ENCODE measurements at regions not wholly inside any gene's neighbourhood (a gene's known extent, or its start where the extent isn't known, plus 50 kb on each side); places are given as distances from the start of the nearest gene placed in this dataset.
"Not testable (repeated sequence)": the region's sequence is repeated elsewhere in the genome, so short reads cannot be mapped to it uniquely, and the experiment has no call there.

DNA sequence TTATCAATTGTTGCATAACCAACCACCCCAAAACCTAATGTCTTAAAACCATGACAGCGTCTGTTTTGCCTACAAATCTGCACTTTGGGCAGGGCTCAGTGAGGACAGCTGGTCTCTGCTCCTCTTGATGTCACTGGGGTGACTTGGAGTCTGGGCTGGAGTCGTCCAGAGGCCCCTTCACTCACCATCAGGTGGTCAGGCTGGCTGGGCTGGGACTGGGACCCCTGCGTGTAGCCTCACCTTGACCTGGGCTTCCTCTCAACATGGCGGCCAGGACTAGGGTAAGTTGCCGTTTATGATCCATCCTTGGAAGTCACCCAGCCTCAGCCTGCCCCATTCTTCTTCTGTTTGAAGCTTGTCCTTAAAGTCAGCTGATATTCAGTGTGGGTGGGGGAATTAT lies 116.8 kb upstream of the NKX1-1 start:
- H3K27me3 ChIP-seq (ENCODE audit: insufficient read depth, low read length): no peaks in the 10 kb centered on the region
- no peak overlapping the region for H3K4me2 ChIP-seq (ENCODE audit: low read length)
- H3K27ac ChIP-seq (ENCODE audit: low read depth, low read length, poor library complexity, severe bottlenecking): no peak overlapping the region
- H3K79me2 ChIP-seq (ENCODE audit: insufficient read depth, low read length): no peaks in the 10 kb centered on the region
- TF ChIP-seq, protein P1, sequence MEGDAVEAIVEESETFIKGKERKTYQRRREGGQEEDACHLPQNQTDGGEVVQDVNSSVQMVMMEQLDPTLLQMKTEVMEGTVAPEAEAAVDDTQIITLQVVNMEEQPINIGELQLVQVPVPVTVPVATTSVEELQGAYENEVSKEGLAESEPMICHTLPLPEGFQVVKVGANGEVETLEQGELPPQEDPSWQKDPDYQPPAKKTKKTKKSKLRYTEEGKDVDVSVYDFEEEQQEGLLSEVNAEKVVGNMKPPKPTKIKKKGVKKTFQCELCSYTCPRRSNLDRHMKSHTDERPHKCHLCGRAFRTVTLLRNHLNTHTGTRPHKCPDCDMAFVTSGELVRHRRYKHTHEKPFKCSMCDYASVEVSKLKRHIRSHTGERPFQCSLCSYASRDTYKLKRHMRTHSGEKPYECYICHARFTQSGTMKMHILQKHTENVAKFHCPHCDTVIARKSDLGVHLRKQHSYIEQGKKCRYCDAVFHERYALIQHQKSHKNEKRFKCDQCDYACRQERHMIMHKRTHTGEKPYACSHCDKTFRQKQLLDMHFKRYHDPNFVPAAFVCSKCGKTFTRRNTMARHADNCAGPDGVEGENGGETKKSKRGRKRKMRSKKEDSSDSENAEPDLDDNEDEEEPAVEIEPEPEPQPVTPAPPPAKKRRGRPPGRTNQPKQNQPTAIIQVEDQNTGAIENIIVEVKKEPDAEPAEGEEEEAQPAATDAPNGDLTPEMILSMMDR (IDR thresholded peaks at IDR 0.05; ENCODE audit: low read length): no peak
- TF ChIP-seq EZH2 (IDR thresholded peaks at IDR 0.05; ENCODE audit: borderline replicate concordance, low read length): no peak
- H3K9ac ChIP-seq (ENCODE audit: low read length): no peak overlapping the region
- no peaks in the 10 kb centered on the region for H3K9me2 ChIP-seq (ENCODE audit: low read depth, low read length)
- no peaks in the 10 kb centered on the region for H3K4me1 ChIP-seq (ENCODE audit: insufficient read depth, low read length, severe bottlenecking)
- no peak overlapping the region for H3K4me3 ChIP-seq (ENCODE audit: low read depth, low read length, poor library complexity, severe bottlenecking)
- no peaks in the 10 kb centered on the region for H4K20me1 ChIP-seq (ENCODE audit: insufficient read depth, low read length)
- no peaks in the 10 kb centered on the region for H3K9me3 ChIP-seq (ENCODE audit: low read length)
- no peak overlapping the region for H2AFZ ChIP-seq (ENCODE audit: low read length)
- no peaks in the 10 kb centered on the region for H3K36me3 ChIP-seq (ENCODE audit: insufficient read depth, low read length)
- no peaks in the 10 kb centered on the region for H3F3A ChIP-seq (ENCODE audit: insufficient read depth, low read length)

DNA sequence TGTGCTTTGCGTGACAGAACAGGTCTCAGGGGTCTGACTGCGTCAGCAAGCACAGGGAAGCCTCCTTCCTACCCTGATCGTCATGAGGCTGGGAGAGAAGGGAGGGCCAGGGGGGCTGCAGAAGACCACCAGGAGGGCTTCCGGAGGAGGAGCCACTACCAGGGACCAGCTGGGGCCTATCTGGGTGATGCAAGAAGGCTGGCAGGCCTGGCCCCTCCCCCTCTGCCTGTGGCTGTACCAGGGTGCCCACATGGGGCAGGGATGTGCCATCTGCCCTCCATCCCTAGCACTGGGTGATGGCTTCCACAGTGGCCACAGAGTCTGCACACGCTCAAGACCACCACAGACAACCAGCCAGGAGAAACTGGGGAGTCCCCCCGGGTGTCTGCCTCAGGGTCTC lies 116.4 kb upstream of the NKX1-1 start:
- Histone ChIP-seq H3K9ac (ENCODE audit: low read length) (no peak overlapping the region), H3K9me3 (ENCODE audit: low read length) (no peaks in the 10 kb centered on the region), H2AFZ (ENCODE audit: low read length) (no peak overlapping the region), H3K9me2 (ENCODE audit: low read depth, low read length) (no peaks in the 10 kb centered on the region), H3K4me2 (ENCODE audit: low read length) (no peak overlapping the region), H3K27ac (ENCODE audit: low read depth, low read length, poor library complexity, severe bottlenecking) (no peak overlapping the region), H3K4me3 (ENCODE audit: low read depth, low read length, poor library complexity, severe bottlenecking) (no peak overlapping the region), H3F3A (ENCODE audit: insufficient read depth, low read length) (no peaks in the 10 kb centered on the region), H3K27me3 (ENCODE audit: insufficient read depth, low read length) (no peaks in the 10 kb centered on the region), H3K79me2 (ENCODE audit: insufficient read depth, low read length) (no peaks in the 10 kb centered on the region), H3K4me1 (ENCODE audit: insufficient read depth, low read length, severe bottlenecking) (no peaks in the 10 kb centered on the region), H3K36me3 (ENCODE audit: insufficient read depth, low read length) (no peaks in the 10 kb centered on the region), H4K20me1 (ENCODE audit: insufficient read depth, low read length) (no peaks in the 10 kb centered on the region)
- TF ChIP-seq, protein P1 (IDR thresholded peaks at IDR 0.05; ENCODE audit: low read length): no peak
- no peak for TF ChIP-seq EZH2 (IDR thresholded peaks at IDR 0.05; ENCODE audit: borderline replicate concordance, low read length)

GRCh38 chr4:1521821-1522361 lies 115.6 kb upstream of the NKX1-1 start:
- Histone ChIP-seq H3K4me1 (ENCODE audit: insufficient read depth, low read length, severe bottlenecking) (no peaks in the 10 kb centered on the region), H3K9ac (ENCODE audit: low read length) (no peak overlapping the region), H3K9me3 (ENCODE audit: low read length) (no peaks in the 10 kb centered on the region), H3K79me2 (ENCODE audit: insufficient read depth, low read length) (no peaks in the 10 kb centered on the region), H3K9me2 (ENCODE audit: low read depth, low read length) (no peaks in the 10 kb centered on the region), H3K4me2 (ENCODE audit: low read length) (no peak overlapping the region), H4K20me1 (ENCODE audit: insufficient read depth, low read length) (no peaks in the 10 kb centered on the region), H3K27me3 (ENCODE audit: insufficient read depth, low read length) (no peaks in the 10 kb centered on the region), H3F3A (ENCODE audit: insufficient read depth, low read length) (no peaks in the 10 kb centered on the region), H2AFZ (ENCODE audit: low read length) (no peak overlapping the region), H3K4me3 (ENCODE audit: low read depth, low read length, poor library complexity, severe bottlenecking) (no peak overlapping the region), H3K36me3 (ENCODE audit: insufficient read depth, low read length) (no peaks in the 10 kb centered on the region), H3K27ac (ENCODE audit: low read depth, low read length, poor library complexity, severe bottlenecking) (no peak overlapping the region)
- TF ChIP-seq, protein P1 (IDR thresholded peaks at IDR 0.05; ENCODE audit: low read length): no peak
- no peak for TF ChIP-seq EZH2 (IDR thresholded peaks at IDR 0.05; ENCODE audit: borderline replicate concordance, low read length)

DNA sequence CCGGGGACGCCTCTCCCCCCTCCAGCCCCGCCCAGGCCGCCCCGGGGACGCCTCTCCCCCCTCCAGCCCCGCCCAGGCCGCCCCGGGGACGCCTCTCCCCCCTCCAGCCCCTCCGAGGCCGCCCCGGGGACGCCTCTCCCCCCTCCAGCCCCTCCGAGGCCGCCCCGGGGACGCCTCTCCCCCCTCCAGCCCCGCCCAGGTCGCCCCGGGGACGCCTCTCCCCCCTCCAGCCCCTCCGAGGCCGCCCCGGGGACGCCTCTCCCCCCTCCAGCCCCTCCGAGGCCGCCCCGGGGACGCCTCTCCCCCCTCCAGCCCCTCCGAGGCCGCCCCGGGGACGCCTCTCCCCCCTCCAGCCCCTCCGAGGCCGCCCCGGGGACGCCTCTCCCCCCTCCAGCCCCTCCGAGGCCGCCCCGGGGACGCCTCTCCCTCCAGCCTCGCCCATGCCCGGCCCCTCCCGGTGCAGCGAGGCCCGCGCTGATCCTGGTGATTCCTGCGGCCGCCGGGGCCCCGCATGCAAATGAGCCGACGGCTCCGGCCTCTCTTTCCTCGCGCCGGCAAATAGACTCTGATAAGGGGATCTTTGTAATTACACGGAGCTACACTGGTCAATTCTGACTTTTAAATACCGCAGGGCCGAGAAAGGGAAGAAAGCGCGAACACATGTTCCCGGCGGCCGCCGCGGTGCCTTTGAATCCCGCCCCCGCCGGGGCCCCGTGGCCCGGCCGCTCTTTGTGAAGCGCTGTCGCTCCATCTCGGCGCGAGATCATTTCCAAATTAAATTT lies 114.7 kb upstream of the NKX1-1 start:
- not testable (repeated sequence) for H3K4me1 ChIP-seq (ENCODE audit: insufficient read depth, low read length, severe bottlenecking); H3K36me3 ChIP-seq (ENCODE audit: insufficient read depth, low read length); H3K9ac ChIP-seq (ENCODE audit: low read length); H2AFZ ChIP-seq (ENCODE audit: low read length); H3K27me3 ChIP-seq (ENCODE audit: insufficient read depth, low read length); H3K9me3 ChIP-seq (ENCODE audit: low read length); H3K27ac ChIP-seq (ENCODE audit: low read depth, low read length, poor library complexity, severe bottlenecking); H3K79me2 ChIP-seq (ENCODE audit: insufficient read depth, low read length); H3K4me2 ChIP-seq (ENCODE audit: low read length); H3K9me2 ChIP-seq (ENCODE audit: low read depth, low read length); H4K20me1 ChIP-seq (ENCODE audit: insufficient read depth, low read length); H3F3A ChIP-seq (ENCODE audit: insufficient read depth, low read length); H3K4me3 ChIP-seq (ENCODE audit: low read depth, low read length, poor library complexity, severe bottlenecking)
